HepG2 (cell line): ENCODE measurements at regions not wholly inside any gene's neighbourhood (a gene's known extent, or its start where the extent isn't known, plus 50 kb on each side); places are given as distances from the start of the nearest gene placed in this dataset.

ENCODE experiments used
- ATAC-seq: fragments of 200-7000 bp; cut with Tn5 transposase; 3 replicates; pipeline ENCODE4 v1.9.1; 2020; ENCODE audit warnings: mild to moderate bottlenecking, moderate library complexity
- BruUV-seq: library from RNA; stranded (reverse); fragments of 400-500 nt; replicated peaks from 2 replicates; lab custom pipeline; 2021; lab: Mats Ljungman, UMichigan
- CTCF ChIA-PET: fragments of 300-600 bp; formaldehyde crosslinking; extraction: SDS; loops from one replicate; lab custom pipeline; 2021; ENCODE audit warnings: low total read pairs, inconsistent platforms, low intra/inter-chr PET ratio; lab: Yijun Ruan, JAX
- POLR2A ChIA-PET: fragments of 350-600 bp; sonication (Branson Sonifier 250); formaldehyde crosslinking; loops from one replicate; lab custom pipeline; 2020; ENCODE audit warnings: antibody characterized with exemption, inconsistent platforms; lab: Yijun Ruan, JAX
- DNase-seq: peaks from one replicate; pipeline ENCODE4 v3.0.0-alpha.2; 2015; ENCODE audit warnings: low spot score
- FAIRE-seq: peaks from 3 replicates; lab custom pipeline; 2011; peaks lifted over from hg19 to GRCh38; lab: Jason Lieb, UNC
- H2AFZ ChIP-seq: one replicate; pipeline ENCODE4 v1.6.1; 2011; ENCODE audit warnings: low read length, inconsistent platforms
- H3K27ac ChIP-seq: fragments of 300-600 bp; 3 replicates; pipeline ENCODE4 v1.8.0; 2011; ENCODE audit warnings: mixed run types, mild to moderate bottlenecking, mixed read lengths, low read length, inconsistent platforms; ENCODE audit not compliant: insufficient read depth; ENCODE audit errors: extremely low read length
- H3K27me3 ChIP-seq, 2 experiments: fragments of 200-600 bp in 1 of 2; 2 replicates in 1 of 2; 3 replicates in 1 of 2; pipeline versions ENCODE4 v1.6.0 to v1.8.0; 2011; ENCODE audit warnings: low read length in 2 of 2, mild to moderate bottlenecking in 2 of 2, moderate library complexity in 2 of 2, inconsistent platforms in 1 of 2; ENCODE audit not compliant: insufficient read depth in 2 of 2, control insufficient read depth in 1 of 2
- H3K36me3 ChIP-seq, 2 experiments: fragments of 200-600 bp in 1 of 2; replicated peaks in 1 of 2; 2 replicates in 1 of 2; 3 replicates in 1 of 2; pipeline versions ENCODE4 v1.5.1 to v1.8.0; 2011; ENCODE audit warnings: low read length in 2 of 2, inconsistent platforms in 1 of 2; ENCODE audit not compliant: insufficient read depth in 2 of 2, control insufficient read depth in 1 of 2
- H3K4me1 ChIP-seq: 2 replicates; pipeline ENCODE4 v1.5.1; 2012; ENCODE audit warnings: low read length, inconsistent platforms; ENCODE audit not compliant: insufficient read depth
- H3K4me2 ChIP-seq: 2 replicates; pipeline ENCODE4 v1.6.0; 2011; ENCODE audit warnings: low read depth, low read length, inconsistent platforms
- H3K4me3 ChIP-seq, 3 experiments: fragments of 200-600 bp in 1 of 3; sonication (generic), shearing (Covaris generic) in 1 of 3; replicated peaks in 1 of 3; 2 replicates each; pipeline ENCODE4 v1.5.1; 2011 to 2016; ENCODE audit warnings: low read length in 3 of 3, inconsistent platforms in 2 of 3, low read depth in 2 of 3, mild to moderate bottlenecking in 2 of 3, control low read depth in 1 of 3, mixed read lengths in 1 of 3; ENCODE audit not compliant: insufficient read depth in 1 of 3
- H3K79me2 ChIP-seq: one replicate; pipeline ENCODE4 v1.6.1; 2011; ENCODE audit warnings: low read length, inconsistent platforms; ENCODE audit not compliant: insufficient read depth
- H3K9ac ChIP-seq: 2 replicates; pipeline ENCODE4 v1.6.0; 2011; ENCODE audit warnings: mild to moderate bottlenecking, low read depth, low read length, inconsistent platforms; ENCODE audit not compliant: insufficient read depth
- H3K9me3 ChIP-seq: 2 replicates; pipeline ENCODE4 v1.5.1; 2012; ENCODE audit warnings: mild to moderate bottlenecking, low read length
- H4K20me1 ChIP-seq: 2 replicates; pipeline ENCODE4 v1.6.0; 2011; ENCODE audit warnings: inconsistent platforms, mild to moderate bottlenecking, low read length, moderate library complexity; ENCODE audit not compliant: insufficient read depth
- ATF7-NPFF ChIP-seq: sonication (generic); formaldehyde crosslinking; IDR thresholded peaks from 2 replicates; pipeline ENCODE4 v1.8.1; 2023; ENCODE audit warnings: mild to moderate bottlenecking, low read depth, missing genetic modification reagents, moderate library complexity
- EEA1 ChIP-seq: sonication (generic); formaldehyde crosslinking; IDR thresholded peaks from 2 replicates; pipeline ENCODE4 v1.5.1; 2020; ENCODE audit warnings: mild to moderate bottlenecking, missing genetic modification reagents, borderline replicate concordance
- MLX ChIP-seq: IDR thresholded peaks from 2 replicates; pipeline ENCODE4 v1.6.1; 2016
- RARG ChIP-seq: sonication (generic); formaldehyde crosslinking; IDR thresholded peaks from 2 replicates; pipeline ENCODE4 v1.4.0; 2020; ENCODE audit warnings: low read depth, mild to moderate bottlenecking, missing genetic modification reagents
- SP4 ChIP-seq: sonication (generic); formaldehyde crosslinking; IDR thresholded peaks from 2 replicates; pipeline ENCODE4 v1.8.1; 2023; ENCODE audit warnings: mild to moderate bottlenecking, missing genetic modification reagents
- USF2 ChIP-seq, 2 experiments: sonication (generic) in 1 of 2; formaldehyde crosslinking in 1 of 2; IDR thresholded peaks; 2 replicates each; pipeline versions ENCODE4 v1.5.1 to v1.6.1; 2011 to 2020; ENCODE audit warnings: borderline replicate concordance in 1 of 2, low read depth in 1 of 2, low read length in 1 of 2, mild to moderate bottlenecking in 1 of 2, missing genetic modification reagents in 1 of 2, moderate library complexity in 1 of 2
- ZBTB49 ChIP-seq: sonication (generic); formaldehyde crosslinking; IDR thresholded peaks from 2 replicates; pipeline ENCODE4 v1.4.0; 2020; ENCODE audit warnings: missing genetic modification reagents, borderline replicate concordance
- ZFP62 ChIP-seq: sonication (generic); formaldehyde crosslinking; IDR thresholded peaks from 2 replicates; pipeline ENCODE4 v1.4.0; 2020; ENCODE audit warnings: missing genetic modification reagents
- ZNF224 ChIP-seq: sonication (generic); formaldehyde crosslinking; IDR thresholded peaks from 2 replicates; pipeline ENCODE4 v1.5.0; 2020; ENCODE audit warnings: mild to moderate bottlenecking, missing genetic modification reagents
- ZNF770 ChIP-seq: sonication (generic); formaldehyde crosslinking; IDR thresholded peaks from 2 replicates; pipeline ENCODE4 v1.5.0; 2020; ENCODE audit warnings: mild to moderate bottlenecking, missing genetic modification reagents
- WGBS: methylation state at CpG from one replicate; pipeline ENCODE4 v1.1.6; 2017; ENCODE audit warnings: low lambda C conversion rate; 5-methylcytosine and 5-hydroxymethylcytosine counted together
- in situ Hi-C: cut with HindIII; loops from 2 replicates; pipeline ENCODE4 v1.10.0; 2017; ENCODE audit warnings: low pct_unique_long_range_greater_than_20kb; ENCODE audit not compliant: extremely low pct_ligation_motif_present
- intact Hi-C: fragments of 100-400 bp; cut with micrococcal nuclease; formaldehyde crosslinking; loops from one replicate; pipeline ENCODE4 v1.10.0; 2022; ENCODE audit not compliant: unreplicated experiment

- FAIRE-seq (no peak), ATAC-seq (no peak)
- CTCF ChIA-PET = no interaction called here
Observed at GRCh38 chrX:121755541-121755940, 708.1 kb downstream of the GLUD2 start.

More at GRCh38 chrX:121755541-121755940, 708.1 kb downstream of the GLUD2 start:
- intact Hi-C loops = no loop called here
- no peak overlapping the region for H3K4me2 ChIP-seq
- H3K27ac ChIP-seq = no peak overlapping the region
- no peak overlapping the region for H2AFZ ChIP-seq
- no peaks in the 10 kb centered on the region for H4K20me1 ChIP-seq
- WGBS = 0% methylated on average over 2 of the region's 3 CpGs
- no peak overlapping the region for H3K9ac ChIP-seq
- no TSS peak for BruUV-seq
- no peaks in the 10 kb centered on the region for H3K36me3 ChIP-seq
- in situ Hi-C loops = no loop called here
- no peak for DNase-seq
- TF ChIP-seq ATF7-NPFF (CRISPR knock-in tag) = no peak
- no peak for TF ChIP-seq USF2 (IDR thresholded peaks at IDR 0.05; ENCODE audit: low read depth, low read length)
- TF ChIP-seq USF2 (CRISPR knock-in tag; IDR thresholded peaks at IDR 0.05; ENCODE audit: borderline replicate concordance) = no peak
- TF ChIP-seq ZNF224 (CRISPR knock-in tag) = no peak
- no peak for TF ChIP-seq ZNF770 (CRISPR knock-in tag)
- no peak for TF ChIP-seq RARG
- no peak for TF ChIP-seq SP4 (CRISPR knock-in tag)
- TF ChIP-seq MLX (CRISPR knock-in tag) = no peak
- TF ChIP-seq ZFP62 (CRISPR knock-in tag) = no peak
- TF ChIP-seq EEA1 (CRISPR knock-in tag) = no peak
- TF ChIP-seq ZBTB49 (CRISPR knock-in tag) = no peak
- no peaks in the 10 kb centered on the region; the same call in 1 of the 2 replicates for H3K9me3 ChIP-seq
- POLR2A ChIA-PET = no interaction called here
- H3K4me3 ChIP-seq = no peak overlapping the region
- no peaks in the 10 kb centered on the region for H3K27me3 ChIP-seq
- no peaks in the 10 kb centered on the region for H3K4me1 ChIP-seq
- no peaks in the 10 kb centered on the region for H3K79me2 ChIP-seq
